Adrenal gland (tissue), 9 donors: ENCODE measurements at regions not wholly inside any gene's neighbourhood (a gene's known extent, or its start where the extent isn't known, plus 50 kb on each side); places are given as distances from the start of the nearest gene placed in this dataset.

ENCODE experiments used
- DNase-seq, 7 donors: peaks; one replicate each; pipeline ENCODE4 v3.0.0-alpha.2; 2019 to 2020
- H3K27ac ChIP-seq, 5 donors: fragments of 200-600 bp; sonication (generic) in 4 of 5; 1 replicate in 3 of 5; 2 replicates in 2 of 5; pipeline versions ENCODE4 v1.5.1 to v1.8.0; 2016 to 2020; ENCODE audit warnings: mild to moderate bottlenecking in 1 of 5
- H3K27me3 ChIP-seq: fragments of 200-600 bp; 2 replicates; pipeline ENCODE4 v1.8.0; 2021
- H3K36me3 ChIP-seq, 2 donors: fragments of 200-600 bp; replicated peaks in 1 of 2; 1 replicate in 1 of 2; 2 replicates in 1 of 2; pipeline versions ENCODE4 v1.5.1 to v1.8.0; 2018 to 2022
- H3K4me1 ChIP-seq, 2 donors: fragments of 200-600 bp; replicated peaks in 1 of 2; 1 replicate in 1 of 2; 2 replicates in 1 of 2; pipeline versions ENCODE4 v1.5.1 to v1.8.0; 2018 to 2021
- H3K4me3 ChIP-seq, 4 donors: fragments of 200-600 bp; sonication (generic) in 3 of 4; one replicate each; pipeline ENCODE4 v1.5.1; 2016 to 2018
- H3K9me3 ChIP-seq, 3 donors: fragments of 200-600 bp; sonication (generic) in 1 of 3; replicated peaks in 1 of 3; 1 replicate in 2 of 3; 2 replicates in 1 of 3; pipeline versions ENCODE4 v1.5.1 to v1.8.0; 2016 to 2021
- POLR2A ChIP-seq, 2 donors: fragments of 450-650 bp; IDR thresholded peaks; one replicate each; pipeline ENCODE4 v1.6.1; 2017; ENCODE audit warnings: antibody characterized with exemption in 2 of 2, mild to moderate bottlenecking in 2 of 2, moderate library complexity in 1 of 2
- WGBS, 4 donors: extraction: QIAGEN DNeasy Blood & Tissue Kit in 2 of 4; methylation state at CpG; one replicate each; pipeline versions ENCODE4 v1.1.5 to v1.1.7; 2013 to 2017; 5-methylcytosine and 5-hydroxymethylcytosine counted together
- intact Hi-C, 2 donors: fragments of 100-400 bp; cut with DNase I; formaldehyde crosslinking; loops; one replicate each; pipeline versions ENCODE4 v1.14.1 to v1.15.0; 2022 to 2023
- TF ChIP-seq, protein P1 (sequence below), 6 experiments: fragments of 450-650 bp in 4 of 6; fragments of 200-600 bp in 2 of 6; sonication (generic) in 1 of 6; IDR thresholded peaks; 1 replicate in 5 of 6; 2 replicates in 1 of 6; pipeline versions ENCODE4 v1.5.1 to v1.8.0; 2016 to 2021; ENCODE audit warnings: antibody characterized with exemption in 6 of 6, mild to moderate bottlenecking in 2 of 6, moderate library complexity in 1 of 6
- donor health status: healthy with polysubstance abuse.
- donor health status: Bipolar disorder and iron deficiency.
- donor health status: DM: yes; HTN: yes; CAD: no.
- donor health status: DM: no; HTN: no; CAD: no.
- donor health status: DM: no; HTN: no; CAD: no.

DNA sequence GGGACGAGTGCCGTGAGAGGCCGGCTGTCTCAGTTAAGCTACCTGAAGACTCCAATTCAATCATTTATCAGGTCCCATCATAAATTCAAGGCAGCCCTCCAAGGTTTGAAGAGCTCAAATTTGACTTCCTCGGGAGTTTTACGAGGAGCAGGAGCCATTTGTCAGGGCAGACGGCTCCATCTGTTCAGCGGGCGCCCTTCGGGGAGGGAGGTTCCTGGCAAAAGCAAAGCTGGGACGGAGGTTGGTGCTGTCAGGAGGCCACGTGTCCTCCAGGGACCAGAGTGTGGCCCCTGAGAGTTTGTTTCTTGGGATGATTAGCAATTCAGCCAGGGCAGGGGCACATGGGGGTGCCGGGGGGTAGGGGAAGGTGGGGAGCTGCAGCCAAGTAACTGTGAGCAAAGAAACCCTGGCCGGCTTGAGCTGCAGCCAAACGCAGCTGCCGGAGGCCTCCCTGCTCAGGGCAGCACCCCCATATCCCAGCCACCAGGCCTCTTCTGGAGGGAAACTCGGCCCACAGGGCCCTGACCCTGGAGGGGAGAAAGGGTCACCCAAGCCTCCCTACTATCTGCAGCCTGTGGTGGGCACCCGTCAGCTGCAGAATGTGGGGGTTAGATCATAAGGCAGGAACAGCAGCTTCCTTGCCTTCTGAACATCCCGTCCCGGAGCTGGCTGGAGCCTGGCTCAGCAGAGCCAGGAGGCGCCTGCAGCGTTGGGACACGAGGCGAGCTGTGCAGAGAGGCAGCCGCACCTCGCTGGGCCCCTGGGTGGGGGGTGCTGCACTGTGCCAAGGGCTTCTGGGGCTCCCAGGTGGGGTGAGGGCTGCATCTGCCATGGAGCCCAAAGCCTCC is 63.6 kb upstream of the GATA5 start:
- Histone ChIP-seq H3K4me3 (no peak overlapping the region), H3K9me3 (no peaks in the 10 kb centered on the region), H3K27ac (no peak overlapping the region), H3K4me1 (no peaks in the 10 kb centered on the region), H3K27me3 (peaks cover 4% of the 10 kb centered on the region), H3K36me3 (no peaks in the 10 kb centered on the region)
- TF ChIP-seq, protein P1, sequence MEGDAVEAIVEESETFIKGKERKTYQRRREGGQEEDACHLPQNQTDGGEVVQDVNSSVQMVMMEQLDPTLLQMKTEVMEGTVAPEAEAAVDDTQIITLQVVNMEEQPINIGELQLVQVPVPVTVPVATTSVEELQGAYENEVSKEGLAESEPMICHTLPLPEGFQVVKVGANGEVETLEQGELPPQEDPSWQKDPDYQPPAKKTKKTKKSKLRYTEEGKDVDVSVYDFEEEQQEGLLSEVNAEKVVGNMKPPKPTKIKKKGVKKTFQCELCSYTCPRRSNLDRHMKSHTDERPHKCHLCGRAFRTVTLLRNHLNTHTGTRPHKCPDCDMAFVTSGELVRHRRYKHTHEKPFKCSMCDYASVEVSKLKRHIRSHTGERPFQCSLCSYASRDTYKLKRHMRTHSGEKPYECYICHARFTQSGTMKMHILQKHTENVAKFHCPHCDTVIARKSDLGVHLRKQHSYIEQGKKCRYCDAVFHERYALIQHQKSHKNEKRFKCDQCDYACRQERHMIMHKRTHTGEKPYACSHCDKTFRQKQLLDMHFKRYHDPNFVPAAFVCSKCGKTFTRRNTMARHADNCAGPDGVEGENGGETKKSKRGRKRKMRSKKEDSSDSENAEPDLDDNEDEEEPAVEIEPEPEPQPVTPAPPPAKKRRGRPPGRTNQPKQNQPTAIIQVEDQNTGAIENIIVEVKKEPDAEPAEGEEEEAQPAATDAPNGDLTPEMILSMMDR (IDR thresholded peaks at IDR 0.05): no peak
- TF ChIP-seq POLR2A (IDR thresholded peaks at IDR 0.05): no peak
- intact Hi-C loops: no loop called here
- no peak for DNase-seq
- 39 to 52% (median 45%) methylated on average over 14 to 25 of the region's 25 CpGs for WGBS, 4 donors

- intact Hi-C loops: no loop called here
- no peak for DNase-seq
- no peak for TF ChIP-seq POLR2A (IDR thresholded peaks at IDR 0.05)
- TF ChIP-seq, protein P1 (IDR thresholded peaks at IDR 0.05): no peak
- no peaks in the 10 kb centered on the region for H3K4me1 ChIP-seq
- no peak overlapping the region for H3K27ac ChIP-seq
- H3K4me3 ChIP-seq: no peak overlapping the region
- no peaks in the 10 kb centered on the region for H3K9me3 ChIP-seq
- 84 to 95% (median 88%) methylated on average over 5 to 14 of the region's 14 CpGs for WGBS, 4 donors
- H3K27me3 ChIP-seq: peaks cover 4% of the 10 kb centered on the region
- no peaks in the 10 kb centered on the region for H3K36me3 ChIP-seq
Measured at GRCh38 chr20:62540504-62540903, 64.7 kb upstream of the GATA5 start.

GRCh38 chr20:62542862-62543261 is 67.1 kb upstream of the GATA5 start:
- no peaks in the 10 kb centered on the region for H3K9me3 ChIP-seq
- H3K4me3 ChIP-seq: no peak overlapping the region
- TF ChIP-seq, protein P1 (IDR thresholded peaks at IDR 0.05): no peak
- TF ChIP-seq POLR2A (IDR thresholded peaks at IDR 0.05): no peak
- no peaks in the 10 kb centered on the region for H3K4me1 ChIP-seq
- H3K27me3 ChIP-seq: peaks cover 4% of the 10 kb centered on the region
- H3K27ac ChIP-seq: no peak overlapping the region
- 61 to 70% (median 64%) methylated on average over 10 to 14 of the region's 14 CpGs for WGBS, 4 donors
- intact Hi-C loops: no loop called here
- no peaks in the 10 kb centered on the region for H3K36me3 ChIP-seq
- DNase-seq: no peak

DNA sequence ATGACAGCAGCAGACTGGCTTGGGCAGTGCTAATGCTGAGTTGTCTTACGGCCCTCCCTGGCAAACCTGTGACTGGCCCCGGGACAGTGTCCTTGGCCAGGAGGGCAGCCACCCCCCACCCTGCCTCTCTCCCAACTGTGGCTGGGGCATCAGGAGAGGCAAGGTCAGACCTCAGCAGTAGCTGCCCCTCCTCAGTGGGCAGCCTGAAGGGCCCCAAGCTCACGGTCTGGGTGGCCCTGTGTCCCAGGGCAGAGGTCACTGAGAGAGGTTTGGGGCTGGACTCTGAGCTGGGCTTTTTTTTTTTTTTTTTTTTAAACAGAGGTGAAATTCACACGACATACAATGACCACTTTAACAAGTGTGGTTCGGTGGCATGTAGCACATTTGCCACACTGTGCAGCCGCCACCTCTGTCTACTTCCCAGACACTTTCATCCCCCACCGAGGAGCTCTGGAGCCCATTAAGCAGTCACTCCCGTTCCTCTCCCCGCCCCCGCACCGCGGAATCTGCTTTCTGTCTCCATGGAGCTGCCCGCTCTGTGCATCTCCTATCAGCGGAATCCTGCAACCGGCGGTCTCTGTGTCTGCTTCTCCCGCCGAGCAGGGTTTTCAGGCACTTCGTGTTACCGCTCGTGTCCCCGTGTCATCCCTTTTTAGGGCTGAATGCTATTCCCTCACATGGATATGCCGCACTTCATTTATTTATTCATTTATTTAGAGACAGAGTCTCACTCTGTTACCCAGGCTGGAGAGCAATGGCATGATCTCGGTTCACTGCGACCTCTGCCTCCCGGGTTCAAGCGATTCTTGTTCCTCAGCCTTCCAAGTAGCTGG is 67.9 kb upstream of the GATA5 start:
- TF ChIP-seq POLR2A (IDR thresholded peaks at IDR 0.05): no peak
- TF ChIP-seq, protein P1 (IDR thresholded peaks at IDR 0.05): no peak
- H3K4me3 ChIP-seq: no peak overlapping the region
- no peaks in the 10 kb centered on the region for H3K4me1 ChIP-seq
- H3K9me3 ChIP-seq: no peaks in the 10 kb centered on the region
- 68 to 71% (median 69%) methylated on average over 25 to 27 of the region's 27 CpGs for WGBS, 4 donors
- H3K36me3 ChIP-seq: no peaks in the 10 kb centered on the region
- intact Hi-C loops: no loop called here
- no peak overlapping the region for H3K27ac ChIP-seq
- H3K27me3 ChIP-seq: peaks cover 4% of the 10 kb centered on the region
- no peak for DNase-seq
